Skeletal muscle satellite cell (primary cell): ENCODE measurements at regions not wholly inside any gene's neighbourhood (a gene's known extent, or its start where the extent isn't known, plus 50 kb on each side); places are given as distances from the start of the nearest gene placed in this dataset.
"Not testable (repeated sequence)": the region's sequence is repeated elsewhere in the genome, so short reads cannot be mapped to it uniquely, and the experiment has no call there.

ENCODE experiments used
- H3K27me3 ChIP-seq: 2 replicates; pipeline ENCODE4 v1.7.0; 2013; ENCODE audit warnings: low read length; ENCODE audit not compliant: control insufficient read depth, insufficient read depth
- H3K36me3 ChIP-seq: 2 replicates; pipeline ENCODE4 v1.7.0; 2013; ENCODE audit warnings: mild to moderate bottlenecking, control low read depth, low read length; ENCODE audit not compliant: insufficient read depth
- H3K4me1 ChIP-seq: 2 replicates; pipeline ENCODE4 v1.7.0; 2013; ENCODE audit warnings: low read length; ENCODE audit not compliant: control insufficient read depth, insufficient read depth
- H3K4me2 ChIP-seq: 2 replicates; pipeline ENCODE4 v1.7.0; 2013; ENCODE audit warnings: mild to moderate bottlenecking, low read length
- H3K4me3 ChIP-seq: 2 replicates; pipeline ENCODE4 v1.7.0; 2013; ENCODE audit warnings: low read length
- H3K9ac ChIP-seq: 2 replicates; pipeline ENCODE4 v1.7.0; 2013; ENCODE audit warnings: mild to moderate bottlenecking, low read depth, low read length, moderate library complexity
- H3K9me3 ChIP-seq: replicated peaks from 2 replicates; pipeline ENCODE4 v1.7.0; 2013; ENCODE audit warnings: mild to moderate bottlenecking, control low read depth, low read length

DNA sequence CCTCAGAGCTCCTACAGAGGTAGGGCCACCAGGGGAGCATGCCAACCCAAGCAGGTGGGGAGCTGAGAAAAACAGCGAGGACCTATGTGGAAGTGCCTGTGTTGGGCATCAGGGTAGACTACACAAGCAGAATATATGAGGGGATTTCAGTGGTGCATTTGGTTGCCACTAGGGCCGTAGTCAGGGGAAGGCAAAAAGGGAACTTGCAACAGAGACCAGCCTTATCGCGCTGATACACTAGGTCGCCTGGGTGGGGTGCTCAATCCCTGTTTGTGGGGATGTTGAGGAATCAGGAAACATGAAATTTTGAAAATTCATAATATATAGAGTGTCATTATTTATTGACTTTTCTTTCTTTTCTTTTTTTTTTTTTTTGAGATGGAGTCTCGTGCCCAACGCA, 370.9 kb upstream of the PRR16 start:
- H3K4me3 ChIP-seq = no peak overlapping the region
- no peak overlapping the region for H3K9ac ChIP-seq
- no peaks in the 10 kb centered on the region for H3K27me3 ChIP-seq
- H3K36me3 ChIP-seq = no peaks in the 10 kb centered on the region
- H3K4me1 ChIP-seq = peaks cover 14% of the 10 kb centered on the region
- H3K4me2 ChIP-seq = no peak overlapping the region
- H3K9me3 ChIP-seq = no peaks in the 10 kb centered on the region

- Histone ChIP-seq H3K9me3 (no peaks in the 10 kb centered on the region), H3K4me2 (peak overlapping the region; percentile 70), H3K9ac (no peak overlapping the region), H3K27me3 (no peaks in the 10 kb centered on the region), H3K4me3 (peak overlapping the region; percentile 37), H3K4me1 (peaks cover 14% of the 10 kb centered on the region), H3K36me3 (no peaks in the 10 kb centered on the region)
Observed at GRCh38 chr5:120096413-120096812, 367.7 kb upstream of the PRR16 start.

DNA sequence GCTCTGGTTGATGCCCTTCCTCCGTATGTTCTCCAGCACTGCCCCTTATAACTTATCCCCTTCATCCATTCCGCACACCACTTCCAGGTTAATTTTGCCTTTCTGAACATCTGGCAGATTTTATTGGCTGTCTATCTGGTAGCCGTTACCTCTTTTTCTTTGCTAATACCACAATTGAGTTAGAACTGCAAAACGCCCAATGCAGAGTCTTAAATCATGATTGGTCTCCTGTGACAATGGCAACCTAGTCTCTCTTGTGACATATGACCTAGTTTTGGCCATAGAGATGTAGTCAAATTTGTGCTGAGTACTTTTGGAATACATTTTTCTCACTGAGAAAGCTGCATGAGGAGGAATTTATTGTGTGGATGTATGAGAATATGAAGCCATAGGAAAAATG, 365.7 kb upstream of the PRR16 start:
- no peaks in the 10 kb centered on the region for H3K27me3 ChIP-seq
- H3K4me2 ChIP-seq = no peak overlapping the region
- no peak overlapping the region for H3K9ac ChIP-seq
- no peak overlapping the region for H3K4me3 ChIP-seq
- H3K36me3 ChIP-seq = no peaks in the 10 kb centered on the region
- H3K9me3 ChIP-seq = no peaks in the 10 kb centered on the region
- peaks cover 14% of the 10 kb centered on the region for H3K4me1 ChIP-seq

DNA sequence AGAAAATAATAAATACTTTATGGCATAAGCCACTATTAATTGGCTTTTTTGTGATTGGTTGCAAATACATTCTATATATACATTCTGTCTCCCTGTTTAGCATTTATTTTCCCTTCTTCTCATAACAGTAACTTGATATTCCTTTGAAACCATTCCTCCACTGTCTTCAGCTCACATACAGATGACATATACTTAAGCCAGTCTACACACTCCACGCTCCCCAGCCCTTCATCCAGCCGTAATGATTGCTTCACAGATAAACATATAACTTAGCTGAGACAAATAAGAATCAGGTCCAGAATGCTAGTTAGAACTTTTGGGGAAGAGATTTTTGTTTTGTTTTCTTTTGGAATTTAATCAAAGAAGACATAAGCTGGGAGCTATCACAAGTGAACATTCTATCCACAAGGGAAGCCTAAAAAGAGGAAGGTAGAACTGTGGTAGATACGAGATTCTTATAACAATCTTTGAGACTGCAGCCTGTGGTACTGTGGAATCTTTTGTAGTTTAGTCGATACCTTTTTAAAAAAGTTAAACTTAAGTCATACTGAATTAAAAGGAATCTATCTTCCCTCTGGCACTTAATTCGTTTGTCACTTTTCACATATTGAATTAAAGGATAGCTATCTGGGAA, 365.1 kb upstream of the PRR16 start:
- no peak overlapping the region for H3K4me2 ChIP-seq

DNA sequence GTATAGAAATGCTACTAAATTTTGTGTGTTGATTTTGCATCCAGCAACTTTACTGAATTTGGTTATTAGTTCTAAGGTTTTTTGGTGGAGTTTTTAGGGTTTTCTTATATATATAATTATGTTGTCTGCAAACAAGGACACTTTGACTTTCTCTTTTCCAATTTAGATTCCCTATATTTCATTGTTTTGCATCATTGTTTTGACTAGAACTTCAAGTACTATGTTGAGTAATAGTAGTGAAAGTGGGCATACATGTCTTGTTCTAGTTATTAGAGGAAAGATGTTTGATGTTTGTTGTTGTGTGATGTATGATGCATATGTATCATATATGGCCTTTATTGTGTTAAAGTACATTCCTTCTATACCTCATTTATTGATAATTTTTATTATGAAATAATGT, 362.3 kb upstream of the PRR16 start:
- peaks cover 3% of the 10 kb centered on the region for H3K4me1 ChIP-seq
- no peaks in the 10 kb centered on the region for H3K9me3 ChIP-seq
- H3K4me3 ChIP-seq = no peak overlapping the region
- H3K4me2 ChIP-seq = no peak overlapping the region
- H3K36me3 ChIP-seq = no peaks in the 10 kb centered on the region
- H3K27me3 ChIP-seq = no peaks in the 10 kb centered on the region
- no peak overlapping the region for H3K9ac ChIP-seq

More for the DNA sequence above, 365.1 kb upstream of the PRR16 start:
- H3K9ac ChIP-seq = no peak overlapping the region
- H3K4me1 ChIP-seq = peaks cover 14% of the 10 kb centered on the region
- no peaks in the 10 kb centered on the region for H3K36me3 ChIP-seq
- H3K27me3 ChIP-seq = no peaks in the 10 kb centered on the region
- H3K4me3 ChIP-seq = no peak overlapping the region
- H3K9me3 ChIP-seq = no peaks in the 10 kb centered on the region

DNA sequence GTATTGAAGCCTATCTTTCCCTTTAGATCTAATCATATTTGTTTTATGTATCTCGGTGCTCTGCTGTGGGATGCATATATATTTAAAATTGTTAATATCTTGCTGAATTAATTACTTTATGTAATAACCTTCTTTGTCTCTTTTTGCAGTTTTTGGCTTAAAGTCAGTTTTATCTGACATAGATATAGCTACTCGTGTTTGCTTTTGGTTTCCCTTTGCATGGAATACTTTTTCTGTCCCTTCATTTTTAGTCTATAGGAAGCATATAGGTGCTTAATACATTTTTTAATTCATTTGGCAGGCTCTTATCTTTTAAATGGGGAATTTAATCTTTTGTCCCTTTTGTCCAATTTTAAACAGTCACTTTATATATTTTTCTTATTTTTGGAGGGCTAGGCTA, 360.6 kb upstream of the PRR16 start:
- H3K4me2 ChIP-seq = no peak overlapping the region
- no peak overlapping the region for H3K4me3 ChIP-seq
- no peak overlapping the region for H3K9ac ChIP-seq
- no peaks in the 10 kb centered on the region for H3K36me3 ChIP-seq
- peaks cover 1% of the 10 kb centered on the region for H3K4me1 ChIP-seq
- H3K27me3 ChIP-seq = no peaks in the 10 kb centered on the region
- no peaks in the 10 kb centered on the region for H3K9me3 ChIP-seq

- Histone ChIP-seq H3K36me3 (no peaks in the 10 kb centered on the region), H3K4me1 (peaks cover 9% of the 10 kb centered on the region), H3K4me2 (no peak overlapping the region), H3K9me3 (no peaks in the 10 kb centered on the region), H3K9ac (no peak overlapping the region), H3K4me3 (no peak overlapping the region), H3K27me3 (no peaks in the 10 kb centered on the region)
Observed at GRCh38 chr5:120106912-120107525, 357.1 kb upstream of the PRR16 start.

- no peak overlapping the region for H3K4me3 ChIP-seq
- no peaks in the 10 kb centered on the region for H3K9me3 ChIP-seq
- no peaks in the 10 kb centered on the region for H3K27me3 ChIP-seq
- H3K4me1 ChIP-seq = peaks cover 9% of the 10 kb centered on the region
- H3K9ac ChIP-seq = no peak overlapping the region
- no peak overlapping the region for H3K4me2 ChIP-seq
- no peaks in the 10 kb centered on the region for H3K36me3 ChIP-seq
Observed at GRCh38 chr5:120108586-120109248, 355.4 kb upstream of the PRR16 start.

- H3K9me3 ChIP-seq = no peaks in the 10 kb centered on the region
- no peak overlapping the region for H3K9ac ChIP-seq
- H3K4me2 ChIP-seq = no peak overlapping the region
- H3K36me3 ChIP-seq = no peaks in the 10 kb centered on the region
- peaks cover 3% of the 10 kb centered on the region for H3K4me1 ChIP-seq
- H3K4me3 ChIP-seq = no peak overlapping the region
- H3K27me3 ChIP-seq = no peaks in the 10 kb centered on the region
Observed at GRCh38 chr5:120122703-120123102, 341.4 kb upstream of the PRR16 start.

- no peak overlapping the region for H3K4me2 ChIP-seq
- H3K9me3 ChIP-seq = no peaks in the 10 kb centered on the region
- H3K9ac ChIP-seq = no peak overlapping the region
- H3K36me3 ChIP-seq = no peaks in the 10 kb centered on the region
- peaks cover 3% of the 10 kb centered on the region for H3K4me1 ChIP-seq
- no peaks in the 10 kb centered on the region for H3K27me3 ChIP-seq
- H3K4me3 ChIP-seq = no peak overlapping the region
Observed at GRCh38 chr5:120124031-120124430, 340.1 kb upstream of the PRR16 start.

- Histone ChIP-seq H3K9me3 (no peaks in the 10 kb centered on the region), H3K36me3 (no peaks in the 10 kb centered on the region), H3K27me3 (no peaks in the 10 kb centered on the region), H3K9ac (no peak overlapping the region), H3K4me3 (no peak overlapping the region), H3K4me2 (no peak overlapping the region), H3K4me1 (peaks cover 3% of the 10 kb centered on the region)
Observed at GRCh38 chr5:120124961-120125360, 339.1 kb upstream of the PRR16 start.

DNA sequence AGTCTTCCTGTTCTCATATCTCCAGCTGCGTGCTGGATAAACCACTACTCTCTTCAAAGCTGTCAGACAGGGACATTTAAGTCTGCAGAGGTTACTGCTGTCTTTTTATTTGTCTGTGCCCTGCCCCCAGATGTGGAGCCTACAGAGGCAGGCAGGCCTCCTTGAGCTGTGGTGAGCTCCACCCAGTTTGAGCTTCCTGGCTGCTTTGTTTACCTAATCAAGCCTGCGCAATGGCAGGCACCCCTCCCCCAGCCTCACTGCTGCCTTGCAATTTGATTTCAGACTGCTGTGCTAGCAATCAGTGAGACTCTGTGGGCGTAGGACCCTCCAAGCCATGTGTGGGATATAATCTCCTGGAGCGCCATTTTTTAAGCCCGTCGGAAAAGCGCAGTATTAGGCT, 331.8 kb upstream of the PRR16 start:
- not testable (repeated sequence) for H3K9me3 ChIP-seq, H3K4me3 ChIP-seq, H3K36me3 ChIP-seq, H3K4me1 ChIP-seq, H3K27me3 ChIP-seq, H3K4me2 ChIP-seq, H3K9ac ChIP-seq
